ENCODE measurements at regions not wholly inside any gene's neighbourhood (a gene's known extent, or its start where the extent isn't known, plus 50 kb on each side); places are given as distances from the start of the nearest gene placed in this dataset.

DNA sequence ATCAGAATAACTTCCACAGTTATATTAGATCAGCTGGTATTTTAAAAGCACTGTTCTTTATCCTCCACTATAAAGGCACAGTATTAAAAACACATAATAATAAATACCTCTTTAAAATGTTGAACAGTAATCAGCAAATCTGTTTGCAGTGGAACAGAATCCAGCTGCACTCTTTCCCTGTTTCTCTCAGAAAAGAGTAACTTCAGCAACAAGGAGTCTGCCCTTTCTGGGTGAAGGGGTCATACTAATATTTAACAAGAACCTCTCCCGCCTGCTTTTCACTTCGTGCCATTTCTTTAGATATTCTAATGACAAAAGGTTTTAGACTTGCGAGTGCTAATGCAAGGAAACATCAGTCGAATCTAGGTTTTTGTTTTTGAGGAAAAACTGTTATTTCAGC, 194.2 kb upstream of the FMN2 start:
- TF ChIP-seq, protein P1, sequence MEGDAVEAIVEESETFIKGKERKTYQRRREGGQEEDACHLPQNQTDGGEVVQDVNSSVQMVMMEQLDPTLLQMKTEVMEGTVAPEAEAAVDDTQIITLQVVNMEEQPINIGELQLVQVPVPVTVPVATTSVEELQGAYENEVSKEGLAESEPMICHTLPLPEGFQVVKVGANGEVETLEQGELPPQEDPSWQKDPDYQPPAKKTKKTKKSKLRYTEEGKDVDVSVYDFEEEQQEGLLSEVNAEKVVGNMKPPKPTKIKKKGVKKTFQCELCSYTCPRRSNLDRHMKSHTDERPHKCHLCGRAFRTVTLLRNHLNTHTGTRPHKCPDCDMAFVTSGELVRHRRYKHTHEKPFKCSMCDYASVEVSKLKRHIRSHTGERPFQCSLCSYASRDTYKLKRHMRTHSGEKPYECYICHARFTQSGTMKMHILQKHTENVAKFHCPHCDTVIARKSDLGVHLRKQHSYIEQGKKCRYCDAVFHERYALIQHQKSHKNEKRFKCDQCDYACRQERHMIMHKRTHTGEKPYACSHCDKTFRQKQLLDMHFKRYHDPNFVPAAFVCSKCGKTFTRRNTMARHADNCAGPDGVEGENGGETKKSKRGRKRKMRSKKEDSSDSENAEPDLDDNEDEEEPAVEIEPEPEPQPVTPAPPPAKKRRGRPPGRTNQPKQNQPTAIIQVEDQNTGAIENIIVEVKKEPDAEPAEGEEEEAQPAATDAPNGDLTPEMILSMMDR (IDR thresholded peaks at IDR 0.05; ENCODE audit: poor library complexity) = no peak
- no peak for TF ChIP-seq EZH2 (IDR thresholded peaks at IDR 0.05; ENCODE audit: borderline replicate concordance)
- TF ChIP-seq EZH2phosphoT487 (IDR thresholded peaks at IDR 0.05; ENCODE audit: low read depth, severe bottlenecking, unreplicated experiment) = no peak

All from hepatocyte (in vitro differentiated cells).